ENCODE measurements at regions not wholly inside any gene's neighbourhood (a gene's known extent, or its start where the extent isn't known, plus 50 kb on each side); places are given as distances from the start of the nearest gene placed in this dataset.

GRCh38 chr6:4564801-4565271 lies 211.4 kb upstream of the CDYL start:
- no peak overlapping the region for H3K4me2 ChIP-seq (ENCODE audit: low read length)
- H3K9me3 ChIP-seq (ENCODE audit: low read length): no peaks in the 10 kb centered on the region
- H3K9ac ChIP-seq (ENCODE audit: low read length): no peak overlapping the region
- no peak overlapping the region for H2AFZ ChIP-seq (ENCODE audit: low read depth, low read length)
- no peaks in the 10 kb centered on the region for H3K9me2 ChIP-seq (ENCODE audit: insufficient read depth, low read length)
- H3K79me2 ChIP-seq (replicated peaks; ENCODE audit: insufficient read depth, low read length): no peaks in the 10 kb centered on the region
- no peaks in the 10 kb centered on the region for H3F3A ChIP-seq (ENCODE audit: insufficient read depth, low read length, poor library complexity, severe bottlenecking)
- H3K36me3 ChIP-seq (ENCODE audit: insufficient read depth, low read length): no peaks in the 10 kb centered on the region
- no peak for TF ChIP-seq EP300 (conservative IDR thresholded peaks at IDR 0.05; ENCODE audit: poor library complexity, severe bottlenecking)
- TF ChIP-seq TAF1 (IDR thresholded peaks at IDR 0.05; ENCODE audit: low read depth): no peak
- no peak for TF ChIP-seq CTCF (IDR thresholded peaks at IDR 0.05; ENCODE audit: poor library complexity, severe bottlenecking)
- no peak for TF ChIP-seq EZH2 (IDR thresholded peaks at IDR 0.05; ENCODE audit: borderline replicate concordance, insufficient read depth, low read length, poor library complexity, severe bottlenecking)
- no peak for TF ChIP-seq MXI1 (conservative IDR thresholded peaks at IDR 0.05; ENCODE audit: poor library complexity, severe bottlenecking)
- TF ChIP-seq POLR2AphosphoS5 (IDR thresholded peaks at IDR 0.05): no peak
- TF ChIP-seq RAD21 (conservative IDR thresholded peaks at IDR 0.05): no peak
- TF ChIP-seq SMC3 (conservative IDR thresholded peaks at IDR 0.05; ENCODE audit: poor library complexity): no peak
- TF ChIP-seq REST (IDR thresholded peaks at IDR 0.05; ENCODE audit: borderline replicate concordance): no peak
- H3K27me3 ChIP-seq (ENCODE audit: insufficient read depth, low read depth, low read length): no peaks in the 10 kb centered on the region
- no peak overlapping the region for H3K27ac ChIP-seq (ENCODE audit: low read length)
- H4K20me1 ChIP-seq (ENCODE audit: insufficient read depth): no peaks in the 10 kb centered on the region
- no peak overlapping the region for H3K4me3 ChIP-seq (ENCODE audit: low read length)

- H3K9ac ChIP-seq (ENCODE audit: low read length): no peak overlapping the region
- no peaks in the 10 kb centered on the region for H3K36me3 ChIP-seq (ENCODE audit: insufficient read depth, low read length)
- no peaks in the 10 kb centered on the region for H3K27me3 ChIP-seq (ENCODE audit: insufficient read depth, low read depth, low read length)
- no peak overlapping the region for H2AFZ ChIP-seq (ENCODE audit: low read depth, low read length)
- H3K4me3 ChIP-seq (ENCODE audit: low read length): no peak overlapping the region
- H3K9me2 ChIP-seq (ENCODE audit: insufficient read depth, low read length): no peaks in the 10 kb centered on the region
- no peaks in the 10 kb centered on the region for H3F3A ChIP-seq (ENCODE audit: insufficient read depth, low read length, poor library complexity, severe bottlenecking)
- no peaks in the 10 kb centered on the region for H3K79me2 ChIP-seq (replicated peaks; ENCODE audit: insufficient read depth, low read length)
- no peaks in the 10 kb centered on the region for H4K20me1 ChIP-seq (ENCODE audit: insufficient read depth)
- H3K9me3 ChIP-seq (ENCODE audit: low read length): no peaks in the 10 kb centered on the region
- H3K27ac ChIP-seq (ENCODE audit: low read length): no peak overlapping the region
- H3K4me2 ChIP-seq (ENCODE audit: low read length): no peak overlapping the region
- TF ChIP-seq CTCF (IDR thresholded peaks at IDR 0.05; ENCODE audit: poor library complexity, severe bottlenecking) (no peak), RAD21 (conservative IDR thresholded peaks at IDR 0.05) (no peak), EP300 (conservative IDR thresholded peaks at IDR 0.05; ENCODE audit: poor library complexity, severe bottlenecking) (no peak), SMC3 (conservative IDR thresholded peaks at IDR 0.05; ENCODE audit: poor library complexity) (no peak), EZH2 (IDR thresholded peaks at IDR 0.05; ENCODE audit: borderline replicate concordance, insufficient read depth, low read length, poor library complexity, severe bottlenecking) (no peak), MXI1 (conservative IDR thresholded peaks at IDR 0.05; ENCODE audit: poor library complexity, severe bottlenecking) (no peak), REST (IDR thresholded peaks at IDR 0.05; ENCODE audit: borderline replicate concordance) (no peak), TAF1 (IDR thresholded peaks at IDR 0.05; ENCODE audit: low read depth) (no peak), POLR2AphosphoS5 (IDR thresholded peaks at IDR 0.05) (no peak)
These were observed 212.3 kb upstream of the CDYL start for GRCh38 chr6:4563877-4564276.
